K562 (cell line): ENCODE measurements at regions not wholly inside any gene's neighbourhood (a gene's known extent, or its start where the extent isn't known, plus 50 kb on each side); places are given as distances from the start of the nearest gene placed in this dataset.

Experiments
- ATAC-seq: fragments of 200-7000 bp; cut with Tn5 transposase; 3 replicates; pipeline ENCODE4 v1.9.1; 2020; ENCODE audit warnings: moderate library complexity
- BruUV-seq: library from RNA; stranded (reverse); fragments of 400-500 nt; replicated peaks from 2 replicates; lab custom pipeline; 2021; lab: Mats Ljungman, UMichigan
- CTCF ChIA-PET: fragments of 300-600 bp; formaldehyde crosslinking; extraction: SDS; loops from one replicate; lab custom pipeline; 2021; ENCODE audit warnings: low intra/inter-chr PET ratio; lab: Yijun Ruan, JAX
- POLR2A ChIA-PET: fragments of 300-600, 350-650 bp; sonication (Branson Sonifier 250); formaldehyde crosslinking; extraction: SDS; loops from one replicate; lab custom pipeline; 2021; ENCODE audit warnings: antibody characterized with exemption, inconsistent platforms; lab: Yijun Ruan, JAX
- DNase-seq, 4 experiments: peaks; one replicate each; pipeline versions ENCODE4 v3.0.0 to v3.0.0-alpha.2; 2011 to 2018; ENCODE audit warnings: low spot score in 3 of 4, mixed read lengths in 3 of 4; ENCODE audit errors: extremely low read depth in 1 of 4
- FAIRE-seq: peaks from 2 replicates; lab custom pipeline; 2011; peaks lifted over from hg19 to GRCh38; lab: Jason Lieb, UNC
- H2AFZ ChIP-seq: 2 replicates; pipeline ENCODE4 v1.6.0; 2011; ENCODE audit warnings: low read depth, low read length, control low read depth, inconsistent platforms
- H3K27ac ChIP-seq: fragments of 200-600 bp; 3 replicates; pipeline ENCODE4 v1.8.0; 2011; ENCODE audit warnings: low read depth, mild to moderate bottlenecking, control low read depth, inconsistent platforms, low read length, moderate library complexity, mixed read lengths; ENCODE audit errors: extremely low read depth
- H3K27me3 ChIP-seq, 2 experiments: fragments of 300-600 bp in 1 of 2; 2 replicates in 1 of 2; 3 replicates in 1 of 2; pipeline versions ENCODE4 v1.6.0 to v1.8.0; 2011; ENCODE audit warnings: inconsistent platforms in 2 of 2, low read length in 2 of 2, mild to moderate bottlenecking in 1 of 2, mixed read lengths in 1 of 2, moderate library complexity in 1 of 2; ENCODE audit not compliant: control insufficient read depth in 2 of 2, insufficient read depth in 2 of 2
- H3K36me3 ChIP-seq: fragments of 300-600 bp; 3 replicates; pipeline ENCODE4 v1.8.0; 2011; ENCODE audit warnings: mild to moderate bottlenecking, low read length, inconsistent platforms; ENCODE audit not compliant: control insufficient read depth, insufficient read depth
- H3K4me1 ChIP-seq, 2 experiments: fragments of 200-600 bp in 1 of 2; replicated peaks in 1 of 2; 2 replicates in 1 of 2; 3 replicates in 1 of 2; pipeline versions ENCODE4 v1.5.1 to v1.8.0; 2011; ENCODE audit warnings: inconsistent platforms in 2 of 2, low read length in 2 of 2, mild to moderate bottlenecking in 1 of 2, mixed read lengths in 1 of 2, moderate library complexity in 1 of 2; ENCODE audit not compliant: control insufficient read depth in 2 of 2, insufficient read depth in 2 of 2
- H3K4me2 ChIP-seq: 2 replicates; pipeline ENCODE4 v1.6.1; 2011; ENCODE audit warnings: low read length, control low read depth, inconsistent platforms, mixed read lengths; ENCODE audit not compliant: insufficient read depth
- H3K4me3 ChIP-seq: fragments of 200-600 bp; sonication (generic), shearing (Covaris generic); 2 replicates; pipeline ENCODE4 v1.5.1; 2016; ENCODE audit warnings: control low read depth, inconsistent platforms
- H3K79me2 ChIP-seq: fragments of 200-600 bp; 3 replicates; pipeline ENCODE4 v1.8.0; 2011; ENCODE audit warnings: low read length, inconsistent platforms; ENCODE audit not compliant: control insufficient read depth, insufficient read depth
- H3K9ac ChIP-seq, 2 experiments: 2 replicates each; pipeline versions ENCODE4 v1.6.0 to v1.6.1; 2011; ENCODE audit warnings: low read depth in 2 of 2, low read length in 2 of 2, control low read depth in 1 of 2, inconsistent platforms in 1 of 2, mild to moderate bottlenecking in 1 of 2, mixed read lengths in 1 of 2; ENCODE audit not compliant: insufficient read depth in 1 of 2
- H3K9me1 ChIP-seq: one replicate; pipeline ENCODE4 v1.6.0; 2011; ENCODE audit warnings: inconsistent platforms, mild to moderate bottlenecking, low read length, moderate library complexity; ENCODE audit not compliant: control insufficient read depth, insufficient read depth
- H3K9me3 ChIP-seq: replicated peaks from 2 replicates; pipeline ENCODE4 v1.5.1; 2011; ENCODE audit warnings: low read depth, low read length, inconsistent platforms; ENCODE audit not compliant: control insufficient read depth, insufficient read depth
- H4K20me1 ChIP-seq: replicated peaks from 2 replicates; pipeline ENCODE4 v1.6.1; 2011; ENCODE audit warnings: low read length, inconsistent platforms, mixed read lengths; ENCODE audit not compliant: control insufficient read depth, insufficient read depth
- CCAR2 ChIP-seq: fragments of 200-400 bp; formaldehyde crosslinking; IDR thresholded peaks from 2 replicates; pipeline ENCODE4 v1.6.1; 2017; ENCODE audit warnings: mild to moderate bottlenecking, low read depth, low read length
- MECOM ChIP-seq: fragments of 250-450 bp; sonication (Bioruptor Pico); IDR thresholded peaks from 2 replicates; pipeline ENCODE4 v1.8.0; 2022; ENCODE audit warnings: inconsistent platforms
- TAF15 ChIP-seq: fragments of 200-400 bp; formaldehyde crosslinking; IDR thresholded peaks from 2 replicates; pipeline ENCODE4 v1.6.1; 2017; ENCODE audit warnings: mild to moderate bottlenecking, low read depth, low read length, moderate library complexity
- YBX1 ChIP-seq: fragments of 450-650 bp; IDR thresholded peaks from 2 replicates; pipeline ENCODE4 v1.7.1; 2016; ENCODE audit warnings: mild to moderate bottlenecking
- ZNF766 ChIP-seq: fragments of 200-800 bp; sonication (Bioruptor generic); conservative IDR thresholded peaks from 2 replicates; pipeline ENCODE4 v1.6.1; 2016; ENCODE audit warnings: missing genetic modification characterization, missing compliant biosample characterization
- WGBS: fragments of 100-300 bp; shearing (Covaris generic); methylation state at CpG from one replicate; pipeline ENCODE4 v1.1.6; 2016; ENCODE audit warnings: low coverage, mixed read lengths; ENCODE audit not compliant: insufficient coverage; ENCODE audit errors: missing lambda C conversion rate; 5-methylcytosine and 5-hydroxymethylcytosine counted together
- in situ Hi-C: fragments of 300-500 bp; cut with MboI; formaldehyde crosslinking; loops from 4 replicates; pipeline ENCODE4 v1.15.0; 2018; ENCODE audit warnings: inconsistent platforms, mixed read lengths
- intact Hi-C: fragments of 100-400 bp; cut with micrococcal nuclease; formaldehyde crosslinking; loops from 2 replicates; pipeline ENCODE4 v1.14.2; 2022
- TF ChIP-seq, protein P1 (sequence below), 2 experiments: fragments of 450-650 bp in 1 of 2; sonication (generic) in 1 of 2; formaldehyde crosslinking in 1 of 2; IDR thresholded peaks in 1 of 2; conservative IDR thresholded peaks in 1 of 2; 2 replicates each; pipeline versions ENCODE4 v1.6.1 to v1.8.1; 2016 to 2023; ENCODE audit warnings: mild to moderate bottlenecking in 2 of 2, moderate library complexity in 2 of 2, inconsistent platforms in 1 of 2, missing genetic modification reagents in 1 of 2
- TF ChIP-seq, protein P2 (sequence below): IDR thresholded peaks from 2 replicates; pipeline ENCODE4 v1.6.1; 2011; ENCODE audit not compliant: insufficient read length; ENCODE audit errors: extremely low read depth

DNA sequence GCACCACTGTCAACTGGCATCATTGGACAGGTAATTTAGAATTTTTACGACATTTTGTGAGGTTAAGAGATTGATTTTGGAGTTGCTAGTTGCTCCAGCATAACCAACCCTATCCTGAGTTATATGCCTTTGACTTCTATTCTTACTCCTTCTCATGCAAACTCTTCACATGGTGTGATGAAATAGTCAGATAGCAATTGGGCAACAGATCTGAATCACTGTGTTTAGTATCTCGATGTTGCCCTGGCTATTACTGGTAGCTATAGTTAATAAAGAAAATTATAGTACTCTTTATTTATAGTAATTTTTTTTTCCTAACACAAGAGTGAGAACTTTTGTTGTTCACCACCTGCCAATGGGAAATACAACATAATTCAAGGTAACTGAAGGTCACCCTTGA, 494.8 kb upstream of the TOM1L1 start:
- no peak overlapping the region for H2AFZ ChIP-seq
- no peaks in the 10 kb centered on the region for H3K9me3 ChIP-seq
- H3K9ac ChIP-seq = no peak overlapping the region
- TF ChIP-seq CCAR2 = no peak
- TF ChIP-seq, protein P1, sequence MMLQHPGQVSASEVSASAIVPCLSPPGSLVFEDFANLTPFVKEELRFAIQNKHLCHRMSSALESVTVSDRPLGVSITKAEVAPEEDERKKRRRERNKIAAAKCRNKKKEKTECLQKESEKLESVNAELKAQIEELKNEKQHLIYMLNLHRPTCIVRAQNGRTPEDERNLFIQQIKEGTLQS (IDR thresholded peaks at IDR 0.05) = no peak
- TF ChIP-seq, protein P1 (CRISPR knock-in tag; conservative IDR thresholded peaks at IDR 0.05) = no peak
- TF ChIP-seq YBX1 = no peak
- intact Hi-C loops = no loop called here
- H4K20me1 ChIP-seq = no peaks in the 10 kb centered on the region
- ATAC-seq = no peak
- H3K36me3 ChIP-seq = no peaks in the 10 kb centered on the region
- H3K79me2 ChIP-seq = no peaks in the 10 kb centered on the region
- H3K27ac ChIP-seq = no peak overlapping the region
- no peak overlapping the region for H3K4me3 ChIP-seq
- no peaks in the 10 kb centered on the region for H3K27me3 ChIP-seq
- H3K4me1 ChIP-seq = no peaks in the 10 kb centered on the region
- no peaks in the 10 kb centered on the region for H3K9me1 ChIP-seq
- in situ Hi-C loops = no loop called here
- no peak for DNase-seq
- H3K4me2 ChIP-seq = no peak overlapping the region
- POLR2A ChIA-PET = no interaction called here
- BruUV-seq = no TSS peak
- 0% methylated on average over 2 of the region's 2 CpGs for WGBS
- no peak for FAIRE-seq
- CTCF ChIA-PET = no interaction called here

DNA sequence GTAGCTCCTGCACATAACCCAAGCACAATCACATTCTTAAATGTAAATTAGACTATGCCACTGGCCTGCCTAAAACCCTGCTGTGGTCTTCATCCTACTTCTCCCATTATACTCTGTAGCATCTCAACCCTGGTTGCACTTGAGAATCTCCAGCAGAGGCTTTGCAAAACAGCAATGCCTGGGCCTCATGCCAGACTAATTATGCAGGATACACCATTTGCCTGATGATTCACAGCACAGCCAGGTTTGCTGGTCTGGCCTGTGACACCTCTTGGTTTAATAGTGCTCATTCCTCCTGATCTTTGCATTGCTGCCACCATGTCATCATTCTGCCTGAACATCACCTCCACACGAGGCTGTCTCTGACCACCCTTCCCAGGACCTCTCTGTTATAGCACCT, 491.9 kb upstream of the TOM1L1 start:
- in situ Hi-C loops = no loop called here
- intact Hi-C loops = no loop called here
- Histone ChIP-seq H3K9me3 (no peaks in the 10 kb centered on the region), H2AFZ (no peak overlapping the region), H3K79me2 (no peaks in the 10 kb centered on the region), H3K4me3 (no peak overlapping the region), H3K27ac (no peak overlapping the region), H3K36me3 (no peaks in the 10 kb centered on the region), H3K9ac (no peak overlapping the region), H3K9me1 (no peaks in the 10 kb centered on the region), H4K20me1 (no peaks in the 10 kb centered on the region), H3K4me2 (no peak overlapping the region), H3K27me3 (no peaks in the 10 kb centered on the region), H3K4me1 (no peaks in the 10 kb centered on the region)
- BruUV-seq = no TSS peak
- TF ChIP-seq, protein P2, sequence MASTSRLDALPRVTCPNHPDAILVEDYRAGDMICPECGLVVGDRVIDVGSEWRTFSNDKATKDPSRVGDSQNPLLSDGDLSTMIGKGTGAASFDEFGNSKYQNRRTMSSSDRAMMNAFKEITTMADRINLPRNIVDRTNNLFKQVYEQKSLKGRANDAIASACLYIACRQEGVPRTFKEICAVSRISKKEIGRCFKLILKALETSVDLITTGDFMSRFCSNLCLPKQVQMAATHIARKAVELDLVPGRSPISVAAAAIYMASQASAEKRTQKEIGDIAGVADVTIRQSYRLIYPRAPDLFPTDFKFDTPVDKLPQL = no peak
- TF ChIP-seq ZNF766 (CRISPR knock-in tag) (no peak), MECOM (CRISPR knock-in tag) (no peak), TAF15 (no peak)
- 0% methylated on average over 1 of the region's 1 CpG for WGBS
- ChIA-PET POLR2A (no interaction called here), CTCF (no interaction called here)
- no peak for ATAC-seq
- DNase-seq = no peak
- no peak for FAIRE-seq
